Mesodermal cell (in vitro differentiated cells): ENCODE measurements at regions not wholly inside any gene's neighbourhood (a gene's known extent, or its start where the extent isn't known, plus 50 kb on each side); places are given as distances from the start of the nearest gene placed in this dataset.
A peak's percentile ranks its signal among the peaks of the same experiment; 100 is the strongest.

Experiments used
- H3K27ac ChIP-seq: 2 replicates; pipeline ENCODE4 v1.7.0; 2013; ENCODE audit warnings: mild to moderate bottlenecking, low read depth, low read length, moderate library complexity; ENCODE audit not compliant: severe bottlenecking
- H3K36me3 ChIP-seq: 2 replicates; pipeline ENCODE4 v1.7.1; 2013; ENCODE audit warnings: mild to moderate bottlenecking, low read length, moderate library complexity; ENCODE audit not compliant: control insufficient read depth, insufficient read depth
- H3K4me1 ChIP-seq: one replicate; pipeline ENCODE4 v1.7.1; 2013; ENCODE audit warnings: mild to moderate bottlenecking, low read length; ENCODE audit not compliant: insufficient read depth, control insufficient read depth, poor library complexity, severe bottlenecking
- H3K4me3 ChIP-seq: 2 replicates; pipeline ENCODE4 v1.7.0; 2013; ENCODE audit warnings: low read length, control low read depth, mild to moderate bottlenecking; ENCODE audit not compliant: insufficient read depth, poor library complexity, severe bottlenecking; ENCODE audit errors: extremely low read depth
- H3K9me3 ChIP-seq: 2 replicates; pipeline ENCODE4 v1.7.1; 2013; ENCODE audit warnings: mild to moderate bottlenecking, low read length, moderate library complexity; ENCODE audit not compliant: control insufficient read depth
- WGBS, 2 experiments: methylation state at CpG; one replicate each; pipeline ENCODE4 v1.1.5; 2013; ENCODE audit warnings: missing lambda C conversion rate in 2 of 2; ENCODE audit not compliant: insufficient coverage in 2 of 2; 5-methylcytosine and 5-hydroxymethylcytosine counted together

DNA sequence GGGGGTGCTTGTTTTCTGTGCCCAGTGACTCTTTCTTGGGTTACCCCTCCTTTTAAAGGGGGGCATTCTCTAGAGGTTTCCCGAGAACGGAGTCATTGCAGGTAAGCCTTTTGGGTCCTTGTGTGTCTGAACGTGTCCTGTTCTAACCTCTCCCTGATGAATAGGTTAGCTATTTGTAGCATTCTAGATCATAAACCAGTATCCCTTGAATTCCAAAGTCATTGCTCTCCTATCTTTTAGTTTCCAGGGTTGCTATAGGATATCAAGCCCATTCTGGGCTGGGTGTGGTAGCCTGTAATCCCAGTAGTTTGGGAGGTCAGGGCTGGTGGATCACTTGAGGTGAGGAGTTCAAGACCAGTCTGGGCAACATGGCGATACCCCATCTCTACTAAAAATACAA, 65.9 kb upstream of the YWHAQ start:
- H3K9me3 ChIP-seq = peaks cover 9% of the 10 kb centered on the region
- no peak overlapping the region for H3K4me3 ChIP-seq
- peaks cover 16% of the 10 kb centered on the region for H3K4me1 ChIP-seq
- H3K27ac ChIP-seq = no peak overlapping the region
- whole genome bisulfite sequencing, 2 experiments = 94% methylated on average over 3 of the region's 4 CpGs; no CpG with 5 or more reads in 1 of the 2 experiments
- no peaks in the 10 kb centered on the region for H3K36me3 ChIP-seq

DNA sequence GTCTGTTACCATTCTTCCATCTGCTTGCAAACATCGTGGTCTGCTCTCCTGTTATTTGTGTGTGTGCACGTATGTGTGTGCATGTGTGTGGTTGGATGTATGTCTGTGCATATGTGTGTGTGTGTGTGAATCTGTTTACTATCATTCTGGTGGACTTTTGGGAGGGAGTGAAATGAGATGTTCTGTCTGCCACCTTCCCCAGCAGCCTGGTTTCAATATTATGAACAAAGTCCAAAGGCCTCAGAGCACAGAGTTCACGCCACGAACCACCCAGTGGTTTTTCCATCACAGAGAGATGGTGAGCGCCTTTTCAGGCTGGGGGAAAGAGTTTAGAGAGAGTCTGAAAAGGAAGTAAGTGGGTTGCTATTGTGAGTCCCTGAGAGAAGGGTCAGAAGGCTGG, 67.1 kb upstream of the YWHAQ start:
- H3K36me3 ChIP-seq = no peaks in the 10 kb centered on the region
- WGBS, 2 experiments = 72 to 91% methylated on average over 4 to 5 of the region's 5 CpGs
- H3K9me3 ChIP-seq = peaks cover 9% of the 10 kb centered on the region
- no peak overlapping the region for H3K4me3 ChIP-seq
- peaks cover 10% of the 10 kb centered on the region for H3K4me1 ChIP-seq
- no peak overlapping the region for H3K27ac ChIP-seq

DNA sequence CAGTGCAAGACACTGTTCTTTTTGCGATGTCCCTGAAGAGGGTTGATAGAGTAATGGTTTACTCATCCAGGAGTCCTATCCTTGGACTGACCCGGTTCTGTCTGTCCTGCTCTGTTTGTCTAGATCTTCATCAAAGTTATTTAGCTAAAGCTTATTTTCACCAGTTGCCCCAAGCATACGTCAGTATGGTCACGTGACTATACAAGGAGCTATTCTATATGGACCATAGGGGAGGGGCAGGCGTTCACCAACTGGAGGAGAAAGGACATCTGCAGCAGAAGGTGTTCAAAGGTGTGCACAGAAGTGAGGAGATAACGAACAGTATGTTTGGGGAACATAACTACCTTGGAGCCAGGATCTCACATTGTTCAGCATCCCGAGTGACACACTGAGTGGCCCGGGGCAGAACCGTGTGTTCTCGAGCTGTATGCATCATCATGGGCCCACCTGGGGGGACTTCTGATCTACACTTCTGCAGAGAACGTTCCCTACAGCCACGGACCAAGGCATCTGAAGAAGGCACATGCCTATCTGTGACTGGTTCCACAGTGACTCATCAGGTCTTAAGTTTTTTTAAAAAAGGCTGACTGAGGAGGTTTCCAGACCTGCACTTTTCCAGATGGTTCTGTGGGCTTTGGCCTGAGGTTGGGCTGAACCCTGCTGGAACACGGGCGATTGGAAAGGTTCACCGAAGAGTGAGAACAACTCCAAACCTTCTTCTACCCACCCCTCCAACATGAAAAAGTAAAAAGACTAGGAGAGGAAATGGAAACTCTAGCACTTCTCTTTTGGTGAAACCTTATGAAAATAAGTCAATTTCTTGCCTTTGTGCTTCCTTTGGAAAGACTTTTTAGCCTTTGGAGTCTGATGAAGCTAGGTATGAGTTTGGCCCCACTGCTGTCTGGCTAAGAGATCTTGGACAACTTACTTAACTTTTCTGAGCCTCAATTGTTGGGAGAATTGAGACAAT, 68.6 kb upstream of the YWHAQ start:
- Histone ChIP-seq H3K9me3 (peaks cover 9% of the 10 kb centered on the region), H3K27ac (peak overlapping the region; percentile 5), H3K4me3 (no peak overlapping the region), H3K4me1 (peaks cover 22% of the 10 kb centered on the region), H3K36me3 (no peaks in the 10 kb centered on the region)
- 85 to 92% methylated on average over 10 of the region's 15 CpGs for WGBS, 2 experiments

DNA sequence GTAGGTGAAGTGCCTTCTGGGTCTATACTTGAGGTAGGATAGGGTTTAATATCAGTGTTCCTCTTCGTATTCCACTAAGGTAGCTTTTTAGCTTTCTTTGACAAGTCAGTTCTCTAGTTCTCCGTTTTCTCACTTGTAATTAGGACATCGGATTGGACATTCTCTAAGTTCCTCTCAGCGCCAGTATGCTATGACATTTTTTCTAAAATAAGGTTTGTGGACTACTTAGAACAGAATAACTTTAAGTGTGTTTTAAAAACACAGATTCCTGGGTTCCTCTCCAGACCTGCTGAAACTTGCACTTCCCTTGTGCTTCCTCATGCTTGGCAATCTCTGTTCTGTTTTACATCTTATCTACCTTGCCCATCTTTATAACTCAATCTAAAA, 69.3 kb upstream of the YWHAQ start:
- 50 to 65% methylated on average over 2 of the region's 4 CpGs for WGBS, 2 experiments
- Histone ChIP-seq H3K4me3 (no peak overlapping the region), H3K9me3 (peaks cover 9% of the 10 kb centered on the region), H3K36me3 (no peaks in the 10 kb centered on the region), H3K4me1 (peaks cover 27% of the 10 kb centered on the region), H3K27ac (no peak overlapping the region)

DNA sequence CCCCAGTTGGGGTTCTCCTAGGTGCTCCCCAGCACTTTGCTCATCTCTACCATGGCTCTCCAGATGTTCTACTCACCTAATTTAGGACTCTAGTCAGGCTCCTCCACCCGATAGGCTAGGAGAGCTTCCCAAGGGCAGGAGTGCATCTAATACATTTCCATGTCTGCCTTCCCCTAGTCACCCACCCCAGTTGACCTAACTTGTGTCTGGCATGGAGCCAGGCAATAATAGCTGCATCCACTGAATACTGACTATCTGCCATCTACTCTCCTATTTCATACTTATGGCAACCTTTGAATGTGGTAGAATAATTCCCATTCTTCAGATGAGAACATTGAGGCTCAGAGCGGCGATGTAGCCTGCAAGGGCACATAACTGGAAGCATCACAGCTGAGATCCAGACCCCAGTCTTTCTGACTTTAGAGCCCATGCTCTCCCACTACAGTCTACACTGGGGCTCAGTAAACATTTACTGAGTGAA, 71.8 kb upstream of the YWHAQ start:
- Histone ChIP-seq H3K4me3 (no peak overlapping the region), H3K36me3 (no peaks in the 10 kb centered on the region), H3K4me1 (peaks cover 27% of the 10 kb centered on the region), H3K9me3 (peaks cover 9% of the 10 kb centered on the region), H3K27ac (peak overlapping the region; percentile 89)
- WGBS, 2 experiments = 88 to 100% methylated on average over 1 to 2 of the region's 3 CpGs

DNA sequence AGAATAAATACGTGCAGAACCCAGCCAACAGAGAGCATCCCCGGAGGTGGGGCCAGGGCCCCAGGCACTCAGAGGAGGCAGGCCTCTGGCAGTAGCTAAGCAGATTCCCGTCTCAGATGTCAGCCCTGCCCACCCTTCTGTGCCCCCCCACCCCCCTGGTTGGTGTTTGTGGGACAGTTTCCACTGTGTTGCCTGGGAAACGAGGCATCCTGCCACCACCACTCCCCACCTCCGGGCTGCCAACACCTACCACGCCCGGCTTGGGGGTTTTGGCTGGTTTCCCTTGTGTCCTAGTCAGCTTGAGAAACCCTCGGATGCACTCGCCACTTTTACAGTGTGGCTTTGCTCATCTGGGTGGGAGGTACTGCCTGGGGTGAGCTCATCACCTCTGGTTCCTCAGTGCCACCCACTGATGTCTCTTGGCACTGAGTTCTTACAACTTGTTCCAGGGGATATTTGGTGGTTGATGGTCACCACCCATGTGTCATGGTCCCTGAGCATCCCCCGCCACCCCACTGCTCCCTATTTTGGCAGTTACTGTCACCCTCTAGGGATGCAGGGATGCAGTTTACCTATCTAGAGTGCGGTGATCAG, 72.4 kb upstream of the YWHAQ start:
- H3K4me1 ChIP-seq = peaks cover 27% of the 10 kb centered on the region
- H3K27ac ChIP-seq = peak overlapping the region; percentile 89
- WGBS, 2 experiments = 72 to 91% methylated on average over 4 of the region's 11 CpGs
- no peaks in the 10 kb centered on the region for H3K36me3 ChIP-seq
- H3K9me3 ChIP-seq = peaks cover 9% of the 10 kb centered on the region
- H3K4me3 ChIP-seq = no peak overlapping the region

DNA sequence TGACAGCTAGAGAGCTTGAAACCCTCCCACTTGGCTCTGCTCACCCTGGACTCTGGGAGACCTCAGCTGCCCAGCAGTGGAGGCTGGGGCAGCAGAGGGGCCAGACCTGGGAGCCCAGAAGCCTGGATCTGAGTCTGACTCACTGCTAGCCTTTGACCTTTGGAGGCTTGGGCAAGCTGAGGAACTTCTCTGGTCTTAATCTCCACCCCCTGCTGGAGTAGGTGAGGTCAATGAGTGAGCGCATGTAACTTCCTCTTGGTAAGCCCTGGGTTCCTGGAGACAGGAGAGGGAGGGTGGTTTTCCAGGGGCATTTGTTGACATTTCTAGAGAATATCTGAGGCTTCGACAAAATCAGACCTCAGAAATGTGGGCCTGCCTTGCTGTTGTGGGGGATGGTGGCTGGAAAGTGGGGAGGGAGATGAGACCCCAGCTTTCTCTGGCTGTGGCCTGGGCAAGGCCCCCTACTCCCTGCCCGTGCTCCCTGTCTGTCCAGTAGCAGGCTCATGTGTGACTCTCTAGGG, 73.0 kb upstream of the YWHAQ start:
- WGBS, 2 experiments = 64 to 70% methylated on average over 1 of the region's 3 CpGs
- peaks cover 9% of the 10 kb centered on the region for H3K9me3 ChIP-seq
- peak overlapping the region; percentile 89 for H3K27ac ChIP-seq
- H3K4me1 ChIP-seq = peaks cover 27% of the 10 kb centered on the region
- H3K4me3 ChIP-seq = no peak overlapping the region
- H3K36me3 ChIP-seq = no peaks in the 10 kb centered on the region

DNA sequence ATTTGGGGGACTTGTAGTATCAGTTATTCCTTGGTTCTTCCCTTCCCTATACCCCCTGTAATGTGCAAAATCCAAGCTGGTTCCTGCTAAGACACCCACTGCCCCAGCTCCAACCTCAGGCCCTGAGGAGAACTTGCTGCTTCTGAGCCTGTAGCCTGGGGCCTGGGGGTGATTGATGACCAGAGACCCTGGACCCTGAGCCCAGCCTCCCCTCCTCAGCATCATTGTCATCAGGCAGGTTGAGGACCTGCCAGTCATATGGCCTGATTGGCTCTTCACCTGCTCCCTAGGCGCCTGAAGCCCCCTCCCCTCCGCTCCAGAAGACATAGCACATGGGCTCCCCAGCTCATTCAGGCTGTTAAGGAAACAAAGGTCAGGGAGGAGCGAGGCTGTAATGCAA, 73.8 kb upstream of the YWHAQ start:
- H3K4me1 ChIP-seq = peaks cover 22% of the 10 kb centered on the region
- H3K27ac ChIP-seq = no peak overlapping the region
- no peak overlapping the region for H3K4me3 ChIP-seq
- H3K9me3 ChIP-seq = peaks cover 9% of the 10 kb centered on the region
- WGBS, 2 experiments = 94% methylated on average over 3 of the region's 3 CpGs
- H3K36me3 ChIP-seq = no peaks in the 10 kb centered on the region

DNA sequence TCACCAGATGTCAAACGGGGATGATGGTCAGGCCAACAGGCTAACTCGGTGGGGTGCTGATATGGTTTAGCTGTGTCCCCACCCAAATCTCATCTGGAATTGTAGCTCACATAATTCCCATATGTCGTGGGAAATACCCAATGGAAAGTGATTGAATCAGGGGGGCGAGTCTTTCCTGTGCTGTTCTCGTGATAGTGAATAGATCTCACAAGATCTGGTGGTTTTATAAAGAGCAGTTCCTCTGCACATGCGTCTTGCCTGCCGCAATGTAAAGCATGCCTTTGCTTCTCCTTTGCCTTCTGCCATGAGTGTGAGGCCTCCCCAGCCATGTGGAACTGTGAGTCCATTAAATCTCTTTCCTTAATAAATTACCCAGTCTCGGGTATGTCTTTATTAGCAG, 74.4 kb upstream of the YWHAQ start:
- Histone ChIP-seq H3K9me3 (peaks cover 5% of the 10 kb centered on the region), H3K4me3 (no peak overlapping the region), H3K27ac (no peak overlapping the region), H3K36me3 (no peaks in the 10 kb centered on the region), H3K4me1 (peaks cover 17% of the 10 kb centered on the region)
- 94 to 96% methylated on average over 6 to 7 of the region's 8 CpGs for WGBS, 2 experiments

DNA sequence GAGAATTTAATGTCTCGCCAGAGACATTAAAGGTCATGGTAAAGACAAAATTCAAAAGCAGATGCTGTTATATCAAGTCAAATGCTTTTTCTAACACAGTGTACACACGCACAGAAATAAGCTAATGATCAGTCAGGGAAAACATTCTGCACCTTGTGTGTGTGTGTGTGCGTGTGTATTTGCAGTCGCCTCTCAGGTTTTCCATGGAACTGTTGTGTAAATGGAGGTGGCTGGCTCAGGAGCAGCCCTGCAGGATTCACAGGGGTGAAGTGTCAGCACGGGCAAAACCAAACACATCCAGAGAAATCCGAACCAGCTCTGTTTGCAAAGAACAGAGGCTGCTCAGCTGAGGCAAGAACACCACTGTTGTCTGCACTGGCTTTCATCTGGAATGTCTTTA, 76.2 kb upstream of the YWHAQ start:
- Histone ChIP-seq H3K4me3 (no peak overlapping the region), H3K36me3 (no peaks in the 10 kb centered on the region), H3K27ac (no peak overlapping the region), H3K9me3 (no peaks in the 10 kb centered on the region), H3K4me1 (peaks cover 17% of the 10 kb centered on the region)
- WGBS, 2 experiments = 75 to 91% methylated on average over 4 to 6 of the region's 6 CpGs
